Left ventricle myocardium inferior (tissue), 1 donor: ENCODE measurements at regions not wholly inside any gene's neighbourhood (a gene's known extent, or its start where the extent isn't known, plus 50 kb on each side); places are given as distances from the start of the nearest gene placed in this dataset.
"Not testable (repeated sequence)": the region's sequence is repeated elsewhere in the genome, so short reads cannot be mapped to it uniquely, and the experiment has no call there.

Source experiments
- DNase-seq: peaks from one replicate; pipeline ENCODE4 v3.0.0-alpha.2; 2020
- H3K27ac ChIP-seq: fragments of 200-600 bp; replicated peaks from 2 replicates; pipeline ENCODE4 v1.8.0; 2021
- H3K27me3 ChIP-seq: fragments of 200-600 bp; 2 replicates; pipeline ENCODE4 v1.8.0; 2021; ENCODE audit warnings: low read depth
- H3K36me3 ChIP-seq: fragments of 200-600 bp; 2 replicates; pipeline ENCODE4 v1.8.0; 2021
- H3K4me1 ChIP-seq: fragments of 200-600 bp; 2 replicates; pipeline ENCODE4 v1.8.0; 2021
- H3K4me3 ChIP-seq: fragments of 200-600 bp; 2 replicates; pipeline ENCODE4 v1.8.0; 2021; ENCODE audit warnings: mild to moderate bottlenecking, moderate library complexity
- H3K9me3 ChIP-seq: fragments of 200-600 bp; replicated peaks from 2 replicates; pipeline ENCODE4 v1.8.0; 2021
- CTCF ChIP-seq: fragments of 200-600 bp; IDR thresholded peaks from 2 replicates; pipeline ENCODE4 v1.8.0; 2021; ENCODE audit warnings: antibody characterized with exemption, mild to moderate bottlenecking, borderline replicate concordance
- intact Hi-C: fragments of 100-400 bp; cut with micrococcal nuclease; formaldehyde crosslinking; loops from one replicate; pipeline ENCODE4 v1.11.0; 2022
- donor health status: DM: no; HTN: yes; CAD: no; lungs with severe emphysema.

DNA sequence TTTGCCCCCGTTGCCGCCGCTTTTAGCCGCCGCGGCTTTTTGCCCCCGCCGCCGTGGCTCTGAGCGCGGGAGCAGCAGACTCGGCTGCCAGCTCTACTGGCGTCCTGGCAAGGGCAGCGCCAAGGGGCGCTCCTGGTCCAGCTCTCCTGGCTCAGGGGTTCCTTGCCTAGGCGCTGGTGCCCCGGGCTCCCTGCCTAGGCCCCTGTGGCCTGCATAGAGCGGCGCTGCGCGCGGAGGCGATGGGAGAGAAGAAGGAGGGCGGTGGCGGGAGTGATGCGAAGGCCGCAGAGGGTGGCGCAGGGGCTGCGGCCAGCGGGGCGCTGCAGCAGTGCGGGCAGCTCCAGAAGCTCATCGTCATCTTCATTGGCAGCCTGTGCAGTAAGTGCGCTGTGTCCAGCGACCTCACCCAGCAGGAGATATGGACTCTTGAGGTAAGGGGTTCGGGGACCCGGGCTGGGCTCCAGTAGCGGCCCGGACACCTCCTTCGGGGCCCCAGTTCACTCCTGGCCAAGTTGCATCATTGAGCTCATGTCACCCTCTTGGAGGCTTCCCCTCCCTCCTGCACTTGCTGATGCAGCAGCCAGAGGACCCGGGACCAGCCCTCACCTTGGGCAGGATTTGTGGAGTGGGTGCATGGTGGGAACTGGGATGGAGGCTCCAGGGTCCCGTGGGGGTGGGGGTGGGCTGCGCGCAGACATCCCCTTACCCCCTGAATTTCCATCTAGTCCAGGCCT, 1344.4 kb downstream of the TP53TG3F start:
- Histone ChIP-seq H3K27ac (no peak overlapping the region), H3K4me1 (no peaks in the 10 kb centered on the region), H3K4me3 (no peak overlapping the region), H3K36me3 (no peaks in the 10 kb centered on the region), H3K9me3 (peaks cover 38% of the 10 kb centered on the region), H3K27me3 (peaks cover 27% of the 10 kb centered on the region)
- TF ChIP-seq CTCF: no peak
- DNase-seq: no peak
- intact Hi-C loops: no loop called here

GRCh38 chr16:34806992-34807644, 1347.7 kb downstream of the TP53TG3F start:
- intact Hi-C loops, DNase-seq: not testable (repeated sequence)
- H3K27me3 ChIP-seq: peaks cover 23% of the 10 kb centered on the region

DNA sequence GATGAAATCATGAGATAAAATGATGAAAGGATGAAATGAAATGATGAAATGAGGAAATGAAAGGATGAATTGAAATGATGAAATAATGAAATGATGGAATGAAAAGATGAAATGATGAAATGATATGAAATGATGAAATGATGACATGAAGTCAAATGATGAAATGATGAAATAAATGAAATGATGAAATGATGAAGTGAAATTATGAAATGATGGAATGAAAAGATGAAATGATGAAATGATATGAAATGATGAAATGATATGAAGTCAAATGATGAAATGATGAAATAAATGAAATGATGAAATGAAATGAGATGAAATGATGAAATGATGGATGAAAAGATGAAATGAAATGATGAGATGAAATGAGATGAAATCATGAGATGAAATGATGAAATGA, 1348.4 kb downstream of the TP53TG3F start:
- not testable (repeated sequence) for H3K27ac ChIP-seq, H3K4me1 ChIP-seq
- H3K9me3 ChIP-seq: peaks cover 47% of the 10 kb centered on the region

More at GRCh38 chr16:34806992-34807644, 1347.7 kb downstream of the TP53TG3F start:
- not testable (repeated sequence) for H3K36me3 ChIP-seq, H3K4me3 ChIP-seq, H3K27ac ChIP-seq, H3K4me1 ChIP-seq
- H3K9me3 ChIP-seq: peaks cover 50% of the 10 kb centered on the region

DNA sequence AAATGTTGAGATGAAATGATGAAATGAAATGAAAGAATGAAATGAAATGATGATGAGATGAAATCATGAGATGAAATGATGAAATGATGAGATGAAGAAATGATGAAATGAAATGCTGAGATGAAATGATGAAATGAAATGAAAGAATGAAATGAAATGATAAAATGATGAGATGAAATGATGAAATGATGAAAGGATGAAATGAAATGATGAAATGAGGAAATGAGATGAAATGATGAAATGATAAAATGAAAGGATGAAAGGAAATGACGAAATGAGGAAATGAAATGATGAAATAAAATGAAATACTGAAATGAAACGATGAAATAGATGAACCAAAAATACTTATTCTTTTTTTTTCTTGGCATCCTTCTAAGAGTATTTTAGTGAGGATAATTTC, 1349.1 kb downstream of the TP53TG3F start:
- DNase-seq, H3K4me1 ChIP-seq, H3K36me3 ChIP-seq, intact Hi-C loops, H3K4me3 ChIP-seq, H3K27ac ChIP-seq: not testable (repeated sequence)
- peaks cover 42% of the 10 kb centered on the region for H3K9me3 ChIP-seq
- peaks cover 12% of the 10 kb centered on the region for H3K27me3 ChIP-seq

More for the DNA sequence above, 1348.4 kb downstream of the TP53TG3F start:
- H3K36me3 ChIP-seq, intact Hi-C loops, DNase-seq, H3K4me3 ChIP-seq: not testable (repeated sequence)
- peaks cover 19% of the 10 kb centered on the region for H3K27me3 ChIP-seq
